ENCODE measurements at regions not wholly inside any gene's neighbourhood (a gene's known extent, or its start where the extent isn't known, plus 50 kb on each side); places are given as distances from the start of the nearest gene placed in this dataset.

GRCh38 chr9:75591972-75592371 is 298.5 kb upstream of the PCSK5 start:
- TF ChIP-seq CTCF (IDR thresholded peaks at IDR 0.05) (no peak), POLR2A (IDR thresholded peaks at IDR 0.05) (no peak)
